MCF 10A (cell line): ENCODE measurements at regions not wholly inside any gene's neighbourhood (a gene's known extent, or its start where the extent isn't known, plus 50 kb on each side); places are given as distances from the start of the nearest gene placed in this dataset.

Experiments used
- BruUV-seq: library from RNA; stranded (reverse); fragments of 400-500 nt; replicated peaks from 2 replicates; lab custom pipeline; 2021; lab: Mats Ljungman, UMichigan
- CTCF ChIA-PET: fragments of 300-600 bp; sonication (Branson Sonifier 250); formaldehyde crosslinking; extraction: SDS; loops from one replicate; lab custom pipeline; 2021; ENCODE audit warnings: antibody characterized with exemption, inconsistent platforms; lab: Yijun Ruan, JAX
- POLR2A ChIA-PET: fragments of 300-600, 350-650 bp; sonication (Branson Sonifier 250); formaldehyde crosslinking; extraction: SDS; loops from one replicate; lab custom pipeline; 2020; ENCODE audit warnings: antibody characterized with exemption, inconsistent platforms; lab: Yijun Ruan, JAX
- DNase-seq: peaks from one replicate; pipeline ENCODE4 v3.0.0-alpha.2; 2018; ENCODE audit not compliant: unreplicated experiment
- H3K27ac Mint-ChIP-seq: one replicate; pipeline ENCODE4 v1.8.0; 2022; ENCODE audit warnings: mild to moderate bottlenecking, low read depth, mixed read lengths; ENCODE audit not compliant: unreplicated experiment
- H3K27me3 Mint-ChIP-seq: one replicate; pipeline ENCODE4 v1.8.0; 2022; ENCODE audit warnings: mixed read lengths; ENCODE audit not compliant: insufficient read depth, unreplicated experiment
- H3K36me3 Mint-ChIP-seq: one replicate; pipeline ENCODE4 v1.8.0; 2022; ENCODE audit warnings: mild to moderate bottlenecking, moderate library complexity, mixed read lengths; ENCODE audit not compliant: insufficient read depth, unreplicated experiment
- H3K4me1 Mint-ChIP-seq: one replicate; pipeline ENCODE4 v1.8.0; 2022; ENCODE audit warnings: mixed read lengths; ENCODE audit not compliant: insufficient read depth, unreplicated experiment
- H3K4me3 Mint-ChIP-seq: one replicate; pipeline ENCODE4 v1.8.0; 2022; ENCODE audit warnings: mild to moderate bottlenecking, moderate library complexity, mixed read lengths; ENCODE audit not compliant: unreplicated experiment
- H3K9me3 Mint-ChIP-seq: one replicate; pipeline ENCODE4 v1.8.0; 2022; ENCODE audit warnings: mixed read lengths; ENCODE audit not compliant: unreplicated experiment
- CTCF ChIP-seq: fragments of 200-600 bp; IDR thresholded peaks from one replicate; pipeline ENCODE4 v1.8.0; 2022; ENCODE audit warnings: antibody characterized with exemption, mild to moderate bottlenecking; ENCODE audit not compliant: unreplicated experiment
- intact Hi-C: fragments of 100-400 bp; cut with micrococcal nuclease; formaldehyde crosslinking; loops from 2 replicates; pipeline ENCODE4 v1.14.1; 2022

GRCh38 chr12:123070267-123071081 lies 80.4 kb downstream of the PITPNM2 start:
- Mint-ChIP-seq H3K4me3 (no peak overlapping the region), H3K27ac (no peak overlapping the region), H3K27me3 (no peaks in the 10 kb centered on the region), H3K4me1 (no peaks in the 10 kb centered on the region), H3K36me3 (no peaks in the 10 kb centered on the region), H3K9me3 (no peaks in the 10 kb centered on the region)
- ChIA-PET CTCF (interaction anchor here (0.5 to 1.7 kb wide), 6 partner anchors 24 to 1227 kb away, joined by 3 to 6 read pairs (median 3); no protein-coding TSS in a partner anchor), POLR2A (no interaction called here)
- no TSS peak for BruUV-seq
- intact Hi-C loops, result no loop called here
- no peak for TF ChIP-seq CTCF
- no peak for DNase-seq

- Mint-ChIP-seq H3K27me3 (no peaks in the 10 kb centered on the region), H3K9me3 (no peaks in the 10 kb centered on the region), H3K4me3 (no peak overlapping the region), H3K36me3 (no peaks in the 10 kb centered on the region), H3K27ac (no peak overlapping the region), H3K4me1 (no peaks in the 10 kb centered on the region)
- TF ChIP-seq CTCF, result no peak
- no peak for DNase-seq
- ChIA-PET CTCF (interaction anchor here (0.5 to 0.6 kb wide), 2 partner anchors 14 to 25 kb away, joined by 3 read pairs; no protein-coding TSS in a partner anchor), POLR2A (no interaction called here)
- intact Hi-C loops, result no loop called here
- no TSS peak for BruUV-seq
Observed at GRCh38 chr12:123069436-123070266, 81.2 kb downstream of the PITPNM2 start.

- H3K4me3 Mint-ChIP-seq, result no peak overlapping the region
- TF ChIP-seq CTCF, result no peak
- no peaks in the 10 kb centered on the region for H3K27me3 Mint-ChIP-seq
- no peaks in the 10 kb centered on the region for H3K36me3 Mint-ChIP-seq
- no peaks in the 10 kb centered on the region for H3K9me3 Mint-ChIP-seq
- intact Hi-C loops, result no loop called here
- peaks cover 4% of the 10 kb centered on the region for H3K4me1 Mint-ChIP-seq
- no peak for DNase-seq
- POLR2A ChIA-PET, result interaction anchor here (0.6 kb wide), 1 partner anchor 14 kb away, joined by 3 read pairs; no protein-coding TSS in a partner anchor
- no TSS peak for BruUV-seq
- no peak overlapping the region for H3K27ac Mint-ChIP-seq
- CTCF ChIA-PET, result interaction anchor here (0.7 to 0.9 kb wide), 2 partner anchors 25 to 58 kb away, joined by 3 to 4 read pairs; no protein-coding TSS in a partner anchor
Observed at GRCh38 chr12:123067654-123068053, 83.2 kb downstream of the PITPNM2 start.

- CTCF ChIA-PET, result no interaction called here
- no TSS peak for BruUV-seq
- POLR2A ChIA-PET, result no interaction called here
- no peak for DNase-seq
- no peak for TF ChIP-seq CTCF
- no peaks in the 10 kb centered on the region for H3K36me3 Mint-ChIP-seq
- no peak overlapping the region for H3K4me3 Mint-ChIP-seq
- H3K9me3 Mint-ChIP-seq, result no peaks in the 10 kb centered on the region
- H3K4me1 Mint-ChIP-seq, result peaks cover 8% of the 10 kb centered on the region
- no peak overlapping the region for H3K27ac Mint-ChIP-seq
- H3K27me3 Mint-ChIP-seq, result no peaks in the 10 kb centered on the region
- intact Hi-C loops, result no loop called here
Observed at GRCh38 chr12:123066384-123066710, 84.5 kb downstream of the PITPNM2 start.
